NCI-H128 (cell line): ENCODE measurements at regions not wholly inside any gene's neighbourhood (a gene's known extent, or its start where the extent isn't known, plus 50 kb on each side); places are given as distances from the start of the nearest gene placed in this dataset.

Experiments used
- DNase-seq: peaks from one replicate; lab custom pipeline; 2025; ENCODE audit not compliant: unreplicated experiment; lab: John Stamatoyannopoulos, UW

- no peak for DNase-seq
Measured at GRCh38 chr6:14857001-14857400, 388.9 kb upstream of the JARID2 start.

GRCh38 chr6:14857501-14857900 is 388.4 kb upstream of the JARID2 start:
- DNase-seq, result no peak

DNA sequence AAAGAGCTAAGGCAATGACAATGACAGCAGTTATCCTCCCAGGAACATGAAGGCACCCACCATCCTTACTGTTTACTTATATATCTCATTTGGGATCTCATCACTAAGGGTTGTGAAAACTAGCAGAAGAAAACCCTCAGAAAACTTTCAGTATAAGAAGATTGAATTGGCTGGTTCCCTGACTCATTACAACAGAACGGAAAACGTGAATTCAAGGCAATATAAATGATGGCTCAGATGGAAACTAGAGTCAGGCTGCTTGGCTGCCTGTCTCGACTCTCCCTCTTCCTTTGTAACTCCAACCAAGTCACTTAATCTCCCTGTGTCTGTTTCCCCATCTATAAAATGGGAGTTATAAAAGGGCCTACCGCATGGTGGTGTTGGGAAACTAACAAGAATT is 387.1 kb upstream of the JARID2 start:
- DNase-seq, result no peak

- DNase-seq, result no peak
Measured at GRCh38 chr6:14860774-14861173, 385.1 kb upstream of the JARID2 start.

DNA sequence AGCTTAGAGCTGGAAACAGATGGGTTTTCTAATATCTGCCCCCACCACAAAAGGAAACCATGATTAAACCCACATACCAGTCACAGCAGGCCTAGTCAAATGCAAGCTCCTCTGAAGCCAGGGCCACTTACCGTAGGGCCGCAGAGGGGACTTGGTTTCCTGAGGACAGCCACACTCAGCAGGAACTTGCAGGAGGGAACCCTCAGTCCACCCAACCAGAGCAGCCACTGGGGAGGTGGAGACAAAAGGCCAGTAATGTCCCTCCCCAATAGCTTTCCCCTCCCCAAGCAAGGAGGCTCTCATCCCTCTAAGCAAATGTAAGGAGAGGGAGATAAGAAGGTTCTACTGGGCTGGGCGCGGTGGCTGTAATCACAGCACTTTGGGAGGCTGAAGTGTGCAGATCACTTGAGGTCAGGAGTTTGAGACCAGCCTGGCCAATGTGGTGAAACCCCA is 384.4 kb upstream of the JARID2 start:
- no peak for DNase-seq

DNA sequence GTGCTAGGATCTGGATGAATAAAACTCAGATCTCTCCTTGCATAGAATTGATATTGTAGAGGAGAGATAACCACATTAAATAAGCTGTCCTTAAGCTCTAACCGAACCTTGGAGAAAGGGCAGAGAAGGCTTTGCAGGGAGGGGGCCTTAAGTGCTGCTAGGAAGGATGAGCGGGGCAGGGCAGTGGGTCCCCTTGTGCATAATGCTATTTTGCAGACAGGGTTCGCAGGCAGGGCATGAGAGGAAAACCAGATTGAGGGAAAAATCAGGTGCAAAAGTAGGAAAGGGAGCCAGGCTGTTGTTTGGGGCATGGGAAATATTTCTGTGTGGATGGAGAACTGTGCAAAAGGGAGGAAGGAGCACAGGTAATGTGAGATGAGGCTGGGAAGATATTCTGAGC is 383.0 kb upstream of the JARID2 start:
- no peak for DNase-seq

- DNase-seq, result no peak
Measured at GRCh38 chr6:14863902-14864850, 381.7 kb upstream of the JARID2 start.

- DNase-seq, result no peak
Measured at GRCh38 chr6:14865531-14866100, 380.3 kb upstream of the JARID2 start.

GRCh38 chr6:14867802-14868201 is 378.1 kb upstream of the JARID2 start:
- no peak for DNase-seq

DNA sequence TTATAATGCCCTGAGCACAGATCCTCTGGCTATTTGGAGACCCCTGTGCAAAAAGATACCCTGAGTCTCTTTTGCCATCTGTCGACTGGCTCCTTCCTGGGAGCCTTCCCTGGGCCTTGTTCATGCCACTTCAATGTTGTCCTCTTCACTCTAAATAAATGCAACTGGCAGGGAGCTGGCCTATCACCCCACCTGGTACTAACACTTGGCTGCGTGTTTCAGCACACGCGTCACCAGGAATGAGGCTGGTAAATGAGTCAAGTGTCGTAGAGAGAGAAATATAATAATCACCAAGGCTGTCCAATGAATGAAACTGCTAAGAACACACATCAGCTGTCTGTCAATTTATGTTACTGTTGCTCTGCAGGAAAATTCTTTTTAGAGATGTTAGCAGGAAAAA is 374.6 kb upstream of the JARID2 start:
- no peak for DNase-seq

DNA sequence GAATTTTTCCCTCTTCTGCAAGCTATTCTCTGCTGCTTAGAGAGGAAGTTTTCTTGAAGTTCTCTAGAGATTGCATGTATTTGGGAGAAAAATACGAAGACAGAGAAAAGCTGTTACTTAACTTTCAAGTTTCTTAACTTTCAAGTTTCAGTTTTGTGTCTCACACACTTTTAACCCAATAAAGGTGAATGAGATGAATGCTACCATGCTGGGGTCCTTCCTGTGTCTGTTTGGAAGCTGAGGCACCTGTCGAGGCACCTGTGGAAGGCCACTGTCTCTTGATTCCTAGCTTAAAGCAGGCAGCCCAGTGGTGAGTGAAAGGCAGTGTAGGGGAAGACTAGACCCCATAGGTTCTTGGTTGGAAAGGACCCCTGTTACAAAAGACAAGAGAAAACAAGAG is 372.8 kb upstream of the JARID2 start:
- no peak for DNase-seq

- DNase-seq, result no peak
Measured at GRCh38 chr6:14873781-14874441, 372.0 kb upstream of the JARID2 start.

GRCh38 chr6:14874975-14875480 is 370.8 kb upstream of the JARID2 start:
- DNase-seq, result no peak

DNA sequence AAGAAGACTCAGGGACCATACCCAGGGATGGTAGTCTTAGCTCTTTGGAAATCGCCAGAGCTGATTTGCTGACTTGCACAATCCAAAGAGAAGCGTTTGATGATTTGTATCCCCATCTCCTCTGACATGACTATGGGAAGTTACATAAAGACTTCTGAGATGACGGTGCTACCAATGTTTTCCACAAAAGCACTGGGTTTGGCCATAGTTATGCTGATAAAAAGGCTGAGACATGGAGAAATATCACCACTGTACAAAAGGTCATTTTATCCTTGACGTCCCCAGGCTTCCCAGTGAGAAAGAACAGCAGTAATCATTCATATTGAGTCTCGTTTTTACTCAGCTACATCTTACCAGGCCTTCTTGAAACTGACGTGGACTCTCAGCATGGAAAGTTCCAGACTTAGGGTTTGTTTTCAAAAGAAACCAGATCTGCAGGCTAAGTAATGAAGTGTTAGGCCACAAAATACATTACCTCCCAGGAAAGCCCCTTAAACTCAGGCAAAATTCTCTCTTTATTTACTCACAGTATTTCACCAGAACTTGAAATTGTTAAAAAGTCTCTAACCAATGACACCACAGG is 370.3 kb upstream of the JARID2 start:
- no peak for DNase-seq

GRCh38 chr6:14876778-14877613 is 368.9 kb upstream of the JARID2 start:
- no peak for DNase-seq

DNA sequence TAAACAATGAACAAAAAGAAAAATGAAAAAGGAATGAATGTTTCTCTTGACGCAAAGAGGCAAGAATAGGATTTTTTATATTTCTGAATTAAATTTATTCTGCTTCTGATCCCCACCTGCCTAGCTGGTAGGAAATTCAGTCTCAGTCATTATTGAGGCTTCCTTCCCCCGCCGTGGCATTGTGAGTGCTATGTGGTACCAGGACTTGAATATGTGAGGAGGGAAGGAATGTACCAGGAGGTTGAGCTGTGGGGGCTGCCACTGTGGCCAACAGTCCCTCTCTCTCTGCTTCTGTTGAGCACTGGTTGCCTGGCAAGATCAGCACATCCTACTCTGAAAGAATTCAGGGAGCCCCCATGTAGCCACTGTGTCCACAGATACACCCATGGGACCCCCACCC is 368.1 kb upstream of the JARID2 start:
- no peak for DNase-seq

DNA sequence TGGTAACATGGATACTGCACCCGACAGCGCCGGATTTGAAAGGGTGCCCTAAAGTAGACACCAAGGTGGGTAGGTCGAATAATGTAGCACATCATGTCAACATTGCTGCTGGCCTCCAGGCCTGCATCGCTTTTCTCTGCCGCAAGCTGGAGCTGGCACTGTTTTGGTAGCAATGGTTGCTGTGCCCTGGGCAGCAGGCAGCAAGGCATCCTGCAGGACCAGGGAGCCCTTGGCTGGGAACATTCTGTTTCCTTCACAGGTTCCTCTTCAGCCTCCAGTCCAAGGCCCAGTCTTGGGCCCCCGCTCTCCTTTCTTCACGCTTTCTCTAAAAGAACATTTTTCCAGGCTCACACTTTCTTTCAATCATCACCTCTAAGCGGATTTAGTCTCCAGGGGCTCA is 365.8 kb upstream of the JARID2 start:
- DNase-seq, result no peak

GRCh38 chr6:14880677-14881076 is 365.2 kb upstream of the JARID2 start:
- no peak for DNase-seq

- no peak for DNase-seq
Measured at GRCh38 chr6:14881398-14881797, 364.5 kb upstream of the JARID2 start.

DNA sequence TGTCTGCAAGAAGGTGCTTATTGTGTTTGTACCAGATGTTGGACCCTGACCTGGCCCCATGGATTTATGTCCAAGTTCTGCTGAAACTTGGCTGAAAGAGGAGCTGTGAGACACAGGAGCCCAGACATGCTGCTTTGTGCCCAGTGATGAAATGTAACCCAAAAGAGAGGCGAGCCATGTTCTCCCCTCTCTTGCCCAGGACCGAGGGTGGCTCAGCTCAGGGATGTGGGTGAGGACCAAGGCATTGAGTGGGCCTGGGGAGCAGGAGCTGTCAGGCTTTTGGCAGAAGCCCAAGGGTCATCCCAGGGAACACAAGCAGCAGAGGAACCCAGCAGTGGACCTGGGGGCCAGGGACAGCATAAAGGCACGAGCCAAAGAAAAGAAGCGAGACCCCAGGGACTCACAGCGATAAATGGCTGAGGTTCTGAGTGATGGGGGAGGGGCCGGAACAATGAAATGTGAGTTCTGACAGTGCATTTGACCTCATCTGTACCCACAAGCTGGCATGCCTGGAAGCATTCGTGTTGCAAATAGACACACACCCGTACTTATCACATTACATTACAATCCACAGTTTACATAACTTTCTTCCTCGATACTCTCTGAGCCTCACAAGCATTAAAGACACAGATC is 363.4 kb upstream of the JARID2 start:
- DNase-seq, result no peak
